Keratinocyte (primary cell): ENCODE measurements at regions not wholly inside any gene's neighbourhood (a gene's known extent, or its start where the extent isn't known, plus 50 kb on each side); places are given as distances from the start of the nearest gene placed in this dataset.

ENCODE experiments used
- DNase-seq: peaks from one replicate; pipeline ENCODE4 v3.0.0-alpha.2; 2011; ENCODE audit warnings: low read depth, missing footprints, low spot score
- FAIRE-seq: peaks from 2 replicates; lab custom pipeline; 2011; peaks lifted over from hg19 to GRCh38; lab: Jason Lieb, UNC
- H2AFZ ChIP-seq: 2 replicates; pipeline ENCODE4 v1.6.0; 2012; ENCODE audit warnings: low read length, control low read depth, inconsistent platforms; ENCODE audit not compliant: control insufficient read depth
- H3K27ac ChIP-seq: 2 replicates; pipeline ENCODE4 v1.5.1; 2011; ENCODE audit warnings: low read length; ENCODE audit not compliant: control insufficient read depth, insufficient read depth
- H3K27me3 ChIP-seq: 3 replicates; pipeline ENCODE4 v1.6.0; 2011; ENCODE audit warnings: low read length; ENCODE audit not compliant: control insufficient read depth, insufficient read depth; ENCODE audit errors: extremely low read depth
- H3K36me3 ChIP-seq, 2 experiments: 2 replicates in 1 of 2; 3 replicates in 1 of 2; pipeline ENCODE4 v1.5.1; 2011; ENCODE audit warnings: low read length in 2 of 2, mild to moderate bottlenecking in 1 of 2; ENCODE audit not compliant: control insufficient read depth in 2 of 2, insufficient read depth in 2 of 2; ENCODE audit errors: extremely low read depth in 1 of 2
- H3K4me1 ChIP-seq: 3 replicates; pipeline ENCODE4 v1.5.1; 2011; ENCODE audit warnings: low read length; ENCODE audit not compliant: control insufficient read depth, insufficient read depth; ENCODE audit errors: extremely low read depth
- H3K4me2 ChIP-seq: 3 replicates; pipeline ENCODE4 v1.6.0; 2011; ENCODE audit warnings: low read depth, low read length; ENCODE audit not compliant: control insufficient read depth, insufficient read depth; ENCODE audit errors: extremely low read depth
- H3K4me3 ChIP-seq, 3 experiments: fragments of 200-600 bp in 1 of 3; sonication (generic) in 1 of 3; 2 replicates in 2 of 3; 3 replicates in 1 of 3; pipeline ENCODE4 v1.5.1; 2011 to 2016; ENCODE audit warnings: low read length in 3 of 3, mild to moderate bottlenecking in 3 of 3, control low read depth in 2 of 3, inconsistent platforms in 1 of 3, low read depth in 1 of 3, mixed read lengths in 1 of 3, mixed run types in 1 of 3, moderate library complexity in 1 of 3; ENCODE audit not compliant: control insufficient read depth in 2 of 3, insufficient read depth in 2 of 3; ENCODE audit errors: extremely low read depth in 1 of 3
- H3K79me2 ChIP-seq: 2 replicates; pipeline ENCODE4 v1.6.0; 2012; ENCODE audit warnings: low read length; ENCODE audit not compliant: control insufficient read depth, insufficient read depth
- H3K9ac ChIP-seq: 3 replicates; pipeline ENCODE4 v1.6.0; 2011; ENCODE audit warnings: low read length; ENCODE audit not compliant: control insufficient read depth, insufficient read depth; ENCODE audit errors: extremely low read depth
- H3K9me1 ChIP-seq: 3 replicates; pipeline ENCODE4 v1.6.0; 2011; ENCODE audit warnings: low read length; ENCODE audit not compliant: control insufficient read depth, insufficient read depth; ENCODE audit errors: extremely low read depth
- H3K9me3 ChIP-seq: 2 replicates; pipeline ENCODE4 v1.5.1; 2012; ENCODE audit warnings: low read depth, low read length; ENCODE audit not compliant: control insufficient read depth
- H4K20me1 ChIP-seq: 3 replicates; pipeline ENCODE4 v1.6.0; 2011; ENCODE audit warnings: low read length; ENCODE audit not compliant: control insufficient read depth, insufficient read depth; ENCODE audit errors: extremely low read depth
- CTCF ChIP-seq, 3 experiments: IDR thresholded peaks in 1 of 3; conservative IDR thresholded peaks in 1 of 3; optimal IDR thresholded peaks in 1 of 3; 2 replicates in 2 of 3; 3 replicates in 1 of 3; pipeline versions ENCODE3 to v1.5.1; 2011; ENCODE audit warnings: low read length in 3 of 3, mild to moderate bottlenecking in 3 of 3, moderate library complexity in 2 of 3, control low read depth in 1 of 3, inconsistent platforms in 1 of 3; ENCODE audit not compliant: insufficient read depth in 2 of 3; ENCODE audit errors: extremely low read depth in 1 of 3
- EZH2 ChIP-seq: IDR thresholded peaks from one replicate; pipeline ENCODE4 v1.6.1; 2012; ENCODE audit warnings: inconsistent platforms, mild to moderate bottlenecking, low read length, moderate library complexity
- dilution Hi-C: fragments of 300-500 bp; cut with MboI; formaldehyde crosslinking; loops from one replicate; pipeline ENCODE4 v1.7.0; 2020; ENCODE audit warnings: low sequenced_read_pairs; ENCODE audit not compliant: extremely low pct_ligation_motif_present

GRCh38 chr22:49251371-49251770 is 576.3 kb downstream of the BRD1 start:
- TF ChIP-seq EZH2, result no peak
- no peak for TF ChIP-seq CTCF (optimal IDR thresholded peaks at IDR 0.05 in 1 of 3, IDR thresholded peaks at IDR 0.05 in 1 of 3, conservative IDR thresholded peaks at IDR 0.05 in 1 of 3; ENCODE audit: extremely low read depth in 1 of 3, insufficient read depth in 2 of 3, low read length in 3 of 3)
- FAIRE-seq, result no peak
- no peak overlapping the region for H3K9ac ChIP-seq
- dilution Hi-C loops, result no loop called here
- H2AFZ ChIP-seq, result no peak overlapping the region
- H3K9me1 ChIP-seq, result no peaks in the 10 kb centered on the region
- no peak overlapping the region for H3K27ac ChIP-seq
- H3K4me3 ChIP-seq, result no peak overlapping the region
- no peak for DNase-seq
- H3K4me2 ChIP-seq, result no peak overlapping the region
- peaks cover 13% of the 10 kb centered on the region for H3K9me3 ChIP-seq
- no peaks in the 10 kb centered on the region for H3K79me2 ChIP-seq
- H3K36me3 ChIP-seq, result no peaks in the 10 kb centered on the region
- no peaks in the 10 kb centered on the region for H4K20me1 ChIP-seq
- H3K27me3 ChIP-seq, result no peaks in the 10 kb centered on the region
- no peaks in the 10 kb centered on the region for H3K4me1 ChIP-seq

GRCh38 chr22:49247194-49247924 is 580.3 kb downstream of the BRD1 start:
- Histone ChIP-seq H3K9ac (no peak overlapping the region), H3K36me3 (no peaks in the 10 kb centered on the region), H3K27me3 (no peaks in the 10 kb centered on the region), H3K4me1 (no peaks in the 10 kb centered on the region), H3K79me2 (no peaks in the 10 kb centered on the region), H3K27ac (no peak overlapping the region), H2AFZ (no peak overlapping the region), H3K9me1 (no peaks in the 10 kb centered on the region), H3K4me2 (no peak overlapping the region), H4K20me1 (no peaks in the 10 kb centered on the region), H3K9me3 (peaks cover 6% of the 10 kb centered on the region), H3K4me3 (no peak overlapping the region)
- dilution Hi-C loops, result no loop called here
- FAIRE-seq (no peak), DNase-seq (no peak)
- no peak for TF ChIP-seq EZH2
- TF ChIP-seq CTCF (optimal IDR thresholded peaks at IDR 0.05 in 1 of 3, IDR thresholded peaks at IDR 0.05 in 1 of 3, conservative IDR thresholded peaks at IDR 0.05 in 1 of 3; ENCODE audit: extremely low read depth in 1 of 3, insufficient read depth in 2 of 3, low read length in 3 of 3), result no peak
